ENCODE measurements at regions not wholly inside any gene's neighbourhood (a gene's known extent, or its start where the extent isn't known, plus 50 kb on each side); places are given as distances from the start of the nearest gene placed in this dataset.

GRCh38 chr5:114238771-114239313, 123.0 kb upstream of the KCNN2 start:
- DNase-seq (ENCODE audit: low read depth), result no peak
- no peak for TF ChIP-seq CTCF (IDR thresholded peaks at IDR 0.05; ENCODE audit: insufficient read depth, low read length)
- no peak overlapping the region for H3K4me3 ChIP-seq (ENCODE audit: low read depth, low read length)

- no peak overlapping the region for H3K4me3 ChIP-seq (ENCODE audit: low read depth, low read length)
- peak; percentile 2 for DNase-seq (ENCODE audit: low read depth)
- no peak for TF ChIP-seq CTCF (IDR thresholded peaks at IDR 0.05; ENCODE audit: insufficient read depth, low read length)
These were observed 118.4 kb upstream of the KCNN2 start for GRCh38 chr5:114243281-114243971.

- no peak overlapping the region for H3K4me3 ChIP-seq (ENCODE audit: low read depth, low read length)
- no peak for DNase-seq (ENCODE audit: low read depth)
- no peak for TF ChIP-seq CTCF (IDR thresholded peaks at IDR 0.05; ENCODE audit: insufficient read depth, low read length)
These were observed 117.9 kb upstream of the KCNN2 start for GRCh38 chr5:114243972-114244317.

- peak; percentile 4 for DNase-seq (ENCODE audit: low read depth)
- no peak for TF ChIP-seq CTCF (IDR thresholded peaks at IDR 0.05; ENCODE audit: insufficient read depth, low read length)
- H3K4me3 ChIP-seq (ENCODE audit: low read depth, low read length), result no peak overlapping the region
These were observed 112.0 kb upstream of the KCNN2 start for GRCh38 chr5:114249823-114250222.

DNA sequence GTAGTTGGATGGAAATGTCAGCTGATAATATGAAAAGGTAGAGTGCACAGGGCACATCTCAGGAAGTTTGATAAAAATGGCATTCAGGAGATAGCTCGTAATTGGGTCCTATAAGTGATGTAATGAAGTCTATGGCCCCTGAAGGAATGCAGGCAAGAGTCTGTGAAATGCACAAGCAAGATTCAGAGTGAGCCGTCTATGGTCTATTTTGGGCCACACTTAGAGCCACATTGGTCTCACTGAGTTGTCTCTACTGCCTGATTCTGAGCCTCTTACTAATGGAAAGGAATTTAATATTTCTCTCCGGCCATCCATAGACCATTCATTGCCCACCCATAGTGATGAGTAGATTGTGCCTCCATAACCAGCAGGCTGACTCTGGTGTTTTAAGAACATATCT, 111.3 kb upstream of the KCNN2 start:
- no peak for TF ChIP-seq CTCF (IDR thresholded peaks at IDR 0.05; ENCODE audit: insufficient read depth, low read length)
- DNase-seq (ENCODE audit: low read depth), result no peak
- no peak overlapping the region for H3K4me3 ChIP-seq (ENCODE audit: low read depth, low read length)

- no peak overlapping the region for H3K4me3 ChIP-seq (ENCODE audit: low read depth, low read length)
- no peak for DNase-seq (ENCODE audit: low read depth)
- no peak for TF ChIP-seq CTCF (IDR thresholded peaks at IDR 0.05; ENCODE audit: insufficient read depth, low read length)
These were observed 109.6 kb upstream of the KCNN2 start for GRCh38 chr5:114252226-114252625.

- DNase-seq (ENCODE audit: low read depth), result no peak
- no peak for TF ChIP-seq CTCF (IDR thresholded peaks at IDR 0.05; ENCODE audit: insufficient read depth, low read length)
- no peak overlapping the region for H3K4me3 ChIP-seq (ENCODE audit: low read depth, low read length)
These were observed 106.6 kb upstream of the KCNN2 start for GRCh38 chr5:114255260-114255659.

Measured in fibroblast of the aortic adventitia (primary cell).